Hepatocyte (in vitro differentiated cells): ENCODE measurements at regions not wholly inside any gene's neighbourhood (a gene's known extent, or its start where the extent isn't known, plus 50 kb on each side); places are given as distances from the start of the nearest gene placed in this dataset.
"Not testable (repeated sequence)": the region's sequence is repeated elsewhere in the genome, so short reads cannot be mapped to it uniquely, and the experiment has no call there.

ENCODE experiments used
- CTCF ChIP-seq: fragments of 200-600 bp; sonication (generic); IDR thresholded peaks from 2 replicates; pipeline ENCODE4 v1.5.1; 2016; ENCODE audit warnings: antibody characterized with exemption, mild to moderate bottlenecking; ENCODE audit not compliant: poor library complexity
- EZH2phosphoT487 ChIP-seq: fragments of 200-600 bp; sonication (generic); IDR thresholded peaks from one replicate; pipeline ENCODE4 v1.6.1; 2018; ENCODE audit warnings: antibody characterized with exemption, mild to moderate bottlenecking, low read depth, moderate library complexity; ENCODE audit not compliant: unreplicated experiment, severe bottlenecking

GRCh38 chr10:95137990-95138625 lies 55.9 kb upstream of the ACSM6 start:
- not testable (repeated sequence) for TF ChIP-seq EZH2phosphoT487, CTCF
